HG02571 (cell line): ENCODE measurements at regions not wholly inside any gene's neighbourhood (a gene's known extent, or its start where the extent isn't known, plus 50 kb on each side); places are given as distances from the start of the nearest gene placed in this dataset.

Experiments
- ATAC-seq: cut with Tn5 transposase; IDR thresholded peaks from one replicate; pipeline ENCODE4 v1.9.1; 2021; ENCODE audit warnings: mild to moderate bottlenecking, moderate library complexity; ENCODE audit not compliant: unreplicated experiment

- ATAC-seq: no peak
These were observed 428.6 kb downstream of the DTHD1 start for GRCh38 chr4:36709991-36710390.

GRCh38 chr4:36712013-36712412, 430.6 kb downstream of the DTHD1 start:
- ATAC-seq: no peak

GRCh38 chr4:36716874-36717273, 435.5 kb downstream of the DTHD1 start:
- no peak for ATAC-seq

GRCh38 chr4:36719425-36719824, 438.0 kb downstream of the DTHD1 start:
- no peak for ATAC-seq

- ATAC-seq: no peak
These were observed 441.6 kb downstream of the DTHD1 start for GRCh38 chr4:36722986-36723385.

GRCh38 chr4:36734334-36734733, 452.9 kb downstream of the DTHD1 start:
- ATAC-seq: no peak

- ATAC-seq: no peak
These were observed 456.3 kb downstream of the DTHD1 start for GRCh38 chr4:36737691-36738090.

- ATAC-seq: no peak
These were observed 459.4 kb downstream of the DTHD1 start for GRCh38 chr4:36740796-36741310.

- no peak for ATAC-seq
These were observed 466.1 kb downstream of the DTHD1 start for GRCh38 chr4:36747277-36748129.

GRCh38 chr4:36753048-36753447, 471.6 kb downstream of the DTHD1 start:
- ATAC-seq: no peak

- no peak for ATAC-seq
These were observed 476.3 kb downstream of the DTHD1 start for GRCh38 chr4:36757580-36758311.

- no peak for ATAC-seq
These were observed 477.1 kb downstream of the DTHD1 start for GRCh38 chr4:36758312-36759178.

- no peak for ATAC-seq
These were observed 480.2 kb downstream of the DTHD1 start for GRCh38 chr4:36761607-36762006.

GRCh38 chr4:36763814-36764213, 480.7 kb upstream of the NWD2 start:
- ATAC-seq: no peak

- no peak for ATAC-seq
These were observed 476.9 kb upstream of the NWD2 start for GRCh38 chr4:36767596-36767995.

GRCh38 chr4:36771411-36772153, 473.0 kb upstream of the NWD2 start:
- ATAC-seq: no peak

- ATAC-seq: no peak
These were observed 472.4 kb upstream of the NWD2 start for GRCh38 chr4:36772154-36772516.

- no peak for ATAC-seq
These were observed 471.1 kb upstream of the NWD2 start for GRCh38 chr4:36773467-36773866.

- ATAC-seq: no peak
These were observed 469.0 kb upstream of the NWD2 start for GRCh38 chr4:36775544-36775943.

GRCh38 chr4:36779601-36780000, 464.9 kb upstream of the NWD2 start:
- ATAC-seq: no peak
